HUES64 (cell line): ENCODE measurements at regions not wholly inside any gene's neighbourhood (a gene's known extent, or its start where the extent isn't known, plus 50 kb on each side); places are given as distances from the start of the nearest gene placed in this dataset.

Experiments
- H3K27ac ChIP-seq: 2 replicates; pipeline ENCODE4 v1.7.0; 2013; ENCODE audit warnings: low read depth, low read length, inconsistent platforms
- H3K27me3 ChIP-seq: 2 replicates; pipeline ENCODE4 v1.6.1; 2013; ENCODE audit warnings: mild to moderate bottlenecking, low read length; ENCODE audit not compliant: insufficient read depth
- H3K36me3 ChIP-seq: 2 replicates; pipeline ENCODE4 v1.6.1; 2013; ENCODE audit warnings: mild to moderate bottlenecking, low read length; ENCODE audit not compliant: insufficient read depth
- H3K4me1 ChIP-seq: 2 replicates; pipeline ENCODE4 v1.6.1; 2013; ENCODE audit warnings: mild to moderate bottlenecking, low read length, moderate library complexity; ENCODE audit not compliant: insufficient read depth
- H3K4me3 ChIP-seq: 2 replicates; pipeline ENCODE4 v1.5.1; 2013; ENCODE audit warnings: mild to moderate bottlenecking, low read length, moderate library complexity
- H3K9ac ChIP-seq: 2 replicates; pipeline ENCODE4 v1.6.1; 2013; ENCODE audit warnings: mild to moderate bottlenecking, low read depth, low read length
- H3K9me3 ChIP-seq: 2 replicates; pipeline ENCODE4 v1.6.1; 2013; ENCODE audit warnings: low read depth, low read length; ENCODE audit not compliant: insufficient read depth
- WGBS: fragments of 150-250, 120-280 bp; methylation state at CpG from one replicate; pipeline ENCODE4 v1.1.7; 2013; ENCODE audit warnings: missing lambda C conversion rate; 5-methylcytosine and 5-hydroxymethylcytosine counted together

DNA sequence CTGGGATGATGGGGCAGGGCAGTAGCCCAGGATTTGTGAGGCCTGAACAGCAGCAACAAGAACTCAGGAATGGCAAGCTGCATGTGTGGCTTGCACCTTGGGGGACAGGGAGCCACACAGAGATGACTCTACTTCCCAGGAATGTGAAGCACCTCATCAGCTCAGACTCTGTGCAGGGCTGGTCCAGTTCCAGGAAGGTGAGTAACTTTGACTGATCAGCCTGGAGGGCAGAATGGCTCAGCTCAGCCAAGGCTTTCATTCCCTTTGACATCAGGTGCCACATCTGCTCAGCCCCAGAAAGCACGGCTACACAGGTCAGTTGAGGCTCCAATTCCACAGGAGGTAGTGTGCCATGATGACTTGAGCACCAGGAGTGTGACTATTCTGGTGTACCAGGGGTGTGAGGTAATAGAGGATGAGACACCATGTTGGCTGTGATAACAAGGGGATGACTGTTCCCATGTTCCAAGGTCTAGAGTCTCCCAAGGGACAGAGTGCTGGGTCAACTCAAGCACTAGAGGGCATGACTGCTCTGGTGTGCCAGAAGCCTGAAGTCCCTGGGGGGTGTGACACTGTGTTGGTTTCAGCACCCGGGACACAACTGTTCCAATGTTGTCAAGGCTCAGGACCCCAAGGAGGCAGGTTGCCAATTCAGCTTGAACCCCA is 625.8 kb upstream of the ADGRL2 start:
- no peak overlapping the region for H3K27ac ChIP-seq
- H3K4me1 ChIP-seq, result no peaks in the 10 kb centered on the region
- H3K9ac ChIP-seq, result no peak overlapping the region
- no peaks in the 10 kb centered on the region; the same call in 1 of the 2 replicates for H3K36me3 ChIP-seq
- H3K27me3 ChIP-seq, result no peaks in the 10 kb centered on the region
- H3K4me3 ChIP-seq, result no peak overlapping the region
- peaks cover 28% of the 10 kb centered on the region for H3K9me3 ChIP-seq
- WGBS, result 91% methylated on average over 2 of the region's 2 CpGs

DNA sequence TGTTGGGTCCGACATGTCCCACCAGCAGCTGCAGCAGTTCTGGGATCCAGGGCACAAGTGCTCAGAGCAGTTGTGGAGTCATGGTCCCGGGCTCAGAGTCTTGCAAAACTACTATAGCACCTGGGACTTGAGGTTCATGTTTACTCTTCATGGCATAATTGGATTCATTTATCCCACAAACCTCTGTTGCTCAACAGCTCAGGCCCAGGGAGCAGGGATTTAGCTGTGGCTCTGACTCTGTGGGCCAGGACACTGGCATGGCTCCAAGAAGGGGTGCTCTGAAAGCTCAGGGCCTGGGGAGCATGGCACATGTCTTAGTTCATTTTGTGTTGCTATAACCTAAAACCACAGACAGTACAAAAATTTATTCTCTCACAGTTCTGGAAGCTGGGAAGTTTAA is 626.7 kb upstream of the ADGRL2 start:
- Histone ChIP-seq H3K9me3 (peaks cover 28% of the 10 kb centered on the region), H3K4me1 (no peaks in the 10 kb centered on the region), H3K4me3 (no peak overlapping the region), H3K27me3 (no peaks in the 10 kb centered on the region), H3K36me3 (no peaks in the 10 kb centered on the region; the same call in 1 of the 2 replicates), H3K9ac (no peak overlapping the region), H3K27ac (no peak overlapping the region)
- WGBS, result 96% methylated on average over 2 of the region's 2 CpGs

DNA sequence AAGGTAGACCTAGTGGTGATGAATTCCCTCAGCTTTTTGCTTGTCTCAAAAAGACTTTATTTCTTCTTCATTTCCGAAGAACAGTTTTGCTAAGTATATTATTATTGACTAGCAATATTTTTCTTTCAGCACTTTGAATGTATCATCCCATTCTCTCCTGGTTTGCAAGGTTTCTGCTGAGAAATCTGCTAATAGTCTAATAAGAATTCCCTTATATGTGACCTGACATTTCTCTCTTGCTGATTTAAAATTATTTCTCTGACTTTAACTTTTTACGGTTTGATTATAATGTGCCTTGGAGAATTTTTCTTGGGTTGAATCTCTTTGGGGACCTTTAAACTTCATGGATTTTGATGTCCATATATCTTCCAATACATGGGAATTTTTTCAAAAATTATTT is 628.3 kb upstream of the ADGRL2 start:
- Histone ChIP-seq H3K4me3 (no peak overlapping the region), H3K9me3 (peaks cover 28% of the 10 kb centered on the region), H3K27me3 (no peaks in the 10 kb centered on the region), H3K4me1 (no peaks in the 10 kb centered on the region), H3K9ac (no peak overlapping the region), H3K27ac (no peak overlapping the region), H3K36me3 (no peaks in the 10 kb centered on the region; the same call in 1 of the 2 replicates)
- no CpG with 5 or more reads among the region's 2 CpGs for WGBS

DNA sequence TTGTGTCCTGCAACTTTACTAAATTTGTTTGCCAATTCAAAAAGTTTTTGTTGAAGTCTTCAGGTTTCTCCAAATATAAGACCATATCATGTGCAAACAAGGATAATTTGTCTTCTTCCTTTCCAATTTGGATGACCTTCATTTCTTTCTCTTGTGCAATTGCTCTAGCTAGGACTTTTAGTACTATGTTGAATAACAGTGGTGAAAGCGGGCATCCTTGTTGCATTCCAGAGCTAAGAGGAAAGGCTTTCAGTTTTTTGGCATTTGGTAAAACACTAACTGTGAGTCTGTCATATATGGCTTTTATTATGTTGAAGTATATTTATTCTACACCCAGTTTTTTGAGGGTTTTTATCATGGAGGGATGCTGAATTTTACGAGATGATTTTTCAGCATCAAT is 630.0 kb upstream of the ADGRL2 start:
- Histone ChIP-seq H3K9me3 (peaks cover 28% of the 10 kb centered on the region), H3K4me3 (no peak overlapping the region), H3K27me3 (no peaks in the 10 kb centered on the region), H3K27ac (no peak overlapping the region), H3K36me3 (no peaks in the 10 kb centered on the region; the same call in 1 of the 2 replicates), H3K4me1 (no peaks in the 10 kb centered on the region), H3K9ac (no peak overlapping the region)
- WGBS, result 100% methylated on average over 1 of the region's 2 CpGs

DNA sequence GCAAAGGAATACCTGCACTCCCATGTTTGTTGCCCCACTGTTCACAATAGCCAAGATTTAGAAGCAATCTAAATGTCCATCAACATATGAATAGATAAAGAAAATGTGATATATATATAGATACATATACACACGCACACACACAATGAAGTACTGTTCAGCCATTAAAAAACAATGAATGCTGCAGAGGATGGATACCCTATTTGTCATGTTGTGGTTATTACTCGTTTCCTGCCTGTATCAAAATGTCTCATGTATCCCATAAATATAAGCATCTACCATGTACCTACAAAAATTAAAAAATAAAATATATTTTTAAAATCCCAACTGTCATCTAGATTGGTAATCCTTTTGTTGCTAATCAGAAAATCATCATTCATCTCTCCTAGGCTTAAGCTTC is 634.8 kb upstream of the ADGRL2 start:
- no peak overlapping the region for H3K4me3 ChIP-seq
- 0 out of 2 replicates have a peak, but pooled peaks cover 8% of the 10 kb centered on the region for H3K9me3 ChIP-seq
- no peak overlapping the region for H3K27ac ChIP-seq
- H3K36me3 ChIP-seq, result no peaks in the 10 kb centered on the region
- 100% methylated on average over 1 of the region's 2 CpGs for WGBS
- no peaks in the 10 kb centered on the region for H3K4me1 ChIP-seq
- H3K9ac ChIP-seq, result no peak overlapping the region
- H3K27me3 ChIP-seq, result no peaks in the 10 kb centered on the region

DNA sequence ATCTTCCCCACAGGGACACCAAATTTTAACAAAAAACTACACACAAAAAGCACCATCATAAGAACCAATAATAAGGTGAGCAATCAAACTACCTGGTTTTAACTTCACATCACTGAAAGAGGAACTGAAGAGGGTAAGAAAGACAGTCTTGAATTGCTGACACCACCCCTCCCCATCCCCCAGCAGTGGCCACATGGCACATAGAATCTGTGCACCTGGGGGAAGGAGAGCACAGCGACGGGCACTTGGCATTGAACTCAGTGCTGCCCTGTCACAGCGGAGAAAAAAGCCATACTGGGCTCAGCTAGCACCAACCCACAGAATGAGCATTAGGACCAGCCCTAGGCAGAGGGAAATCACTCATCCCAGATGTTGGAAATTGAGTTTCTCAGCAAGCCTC is 640.0 kb upstream of the ADGRL2 start:
- Histone ChIP-seq H3K27me3 (no peaks in the 10 kb centered on the region), H3K36me3 (no peaks in the 10 kb centered on the region), H3K4me3 (no peak overlapping the region), H3K9ac (no peak overlapping the region), H3K4me1 (peaks cover 23% of the 10 kb centered on the region), H3K9me3 (0 out of 2 replicates have a peak, but pooled peaks cover 3% of the 10 kb centered on the region), H3K27ac (no peak overlapping the region)
- 100% methylated on average over 3 of the region's 3 CpGs for WGBS

DNA sequence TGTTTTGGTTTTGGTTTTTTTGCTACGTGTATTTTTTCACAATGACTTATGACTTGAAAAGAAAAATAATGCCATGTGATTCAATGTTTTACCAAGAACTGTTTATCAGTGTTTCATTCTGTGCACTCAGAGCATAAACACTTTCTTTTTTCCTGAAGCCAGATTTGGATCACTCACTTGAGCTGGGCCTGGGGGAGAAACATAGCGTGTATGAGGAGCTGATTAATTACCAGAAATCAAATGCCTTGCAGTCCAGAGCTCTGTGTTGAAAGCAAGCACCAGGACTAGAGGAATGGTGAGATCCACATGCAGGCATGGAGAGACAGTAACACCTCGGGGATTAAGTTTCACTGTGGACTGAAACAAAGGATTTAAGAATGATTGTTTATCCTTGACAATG is 642.1 kb upstream of the ADGRL2 start:
- no peaks in the 10 kb centered on the region for H3K36me3 ChIP-seq
- 88% methylated on average over 3 of the region's 3 CpGs for WGBS
- no peak overlapping the region for H3K4me3 ChIP-seq
- peaks cover 23% of the 10 kb centered on the region for H3K4me1 ChIP-seq
- no peaks in the 10 kb centered on the region for H3K27me3 ChIP-seq
- no peaks in the 10 kb centered on the region for H3K9me3 ChIP-seq
- no peak overlapping the region for H3K27ac ChIP-seq
- no peak overlapping the region for H3K9ac ChIP-seq

DNA sequence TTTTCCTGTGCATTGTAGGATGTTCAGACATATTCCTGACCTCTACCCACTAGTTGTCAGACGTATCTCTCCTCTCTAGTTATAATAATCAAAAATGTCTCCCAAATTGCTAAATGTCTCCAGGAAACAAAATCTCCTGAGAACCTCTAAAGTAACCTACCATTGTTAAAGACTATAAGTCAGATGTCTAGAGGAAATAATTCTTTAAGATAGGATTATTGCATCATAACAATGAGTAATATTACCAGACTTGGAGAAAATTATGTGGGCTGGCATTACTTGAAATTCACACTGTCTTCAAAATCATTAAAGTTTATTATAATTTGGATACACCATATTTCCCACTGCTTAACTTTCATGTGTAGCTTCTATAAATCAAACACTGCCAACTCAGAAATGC is 643.0 kb upstream of the ADGRL2 start:
- 91% methylated on average over 1 of the region's 1 CpG for WGBS
- no peak overlapping the region for H3K27ac ChIP-seq
- H3K4me3 ChIP-seq, result no peak overlapping the region
- H3K27me3 ChIP-seq, result no peaks in the 10 kb centered on the region
- no peak overlapping the region for H3K9ac ChIP-seq
- H3K36me3 ChIP-seq, result no peaks in the 10 kb centered on the region
- H3K9me3 ChIP-seq, result no peaks in the 10 kb centered on the region
- H3K4me1 ChIP-seq, result peaks cover 23% of the 10 kb centered on the region

DNA sequence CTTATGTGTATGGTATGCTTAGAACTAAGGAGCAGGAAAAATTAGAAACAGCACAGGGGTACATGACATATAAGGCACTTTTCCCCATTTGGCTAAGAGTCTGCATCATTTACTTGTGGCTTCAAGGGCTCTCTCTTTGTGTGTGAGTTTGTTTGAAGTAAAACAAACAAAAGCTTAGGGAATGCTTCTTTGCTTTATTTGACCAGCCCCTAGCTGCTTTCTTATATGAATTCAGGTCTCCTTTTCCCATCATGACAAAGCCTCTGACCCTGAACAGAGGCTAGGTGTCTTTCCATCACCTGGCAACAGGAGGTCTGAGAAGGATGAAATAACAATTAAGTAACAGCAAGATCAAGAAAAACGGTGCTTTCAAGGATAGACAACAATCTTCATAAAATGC is 643.8 kb upstream of the ADGRL2 start:
- no peak overlapping the region for H3K27ac ChIP-seq

DNA sequence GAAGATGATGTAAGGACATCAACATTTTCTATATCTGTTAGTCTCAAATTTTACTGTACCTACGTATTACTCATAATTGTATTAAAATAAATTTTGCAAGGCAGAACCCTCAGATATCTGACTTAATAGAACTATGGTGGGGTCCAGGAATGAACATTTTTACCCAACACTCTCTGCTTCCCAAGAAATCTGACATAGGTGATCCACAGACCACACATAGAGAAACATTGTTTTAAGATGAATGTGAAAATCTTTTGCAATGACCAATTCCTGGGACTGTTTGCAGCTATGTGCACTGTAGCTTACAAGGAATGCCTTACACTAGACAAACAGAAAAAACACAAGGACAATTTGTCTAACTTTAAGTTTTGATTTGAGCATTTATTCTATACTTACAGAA is 645.6 kb upstream of the ADGRL2 start:
- Histone ChIP-seq H3K4me3 (no peak overlapping the region), H3K27me3 (no peaks in the 10 kb centered on the region), H3K36me3 (no peaks in the 10 kb centered on the region), H3K27ac (no peak overlapping the region), H3K4me1 (peaks cover 23% of the 10 kb centered on the region), H3K9ac (no peak overlapping the region), H3K9me3 (no peaks in the 10 kb centered on the region)
- no CpG with 5 or more reads among the region's 1 CpG for WGBS

More for the DNA sequence above, 643.8 kb upstream of the ADGRL2 start:
- Histone ChIP-seq H3K9me3 (no peaks in the 10 kb centered on the region), H3K4me1 (peaks cover 23% of the 10 kb centered on the region), H3K36me3 (no peaks in the 10 kb centered on the region), H3K9ac (no peak overlapping the region), H3K4me3 (no peak overlapping the region), H3K27me3 (no peaks in the 10 kb centered on the region)
- 73% methylated on average over 1 of the region's 1 CpG for WGBS

DNA sequence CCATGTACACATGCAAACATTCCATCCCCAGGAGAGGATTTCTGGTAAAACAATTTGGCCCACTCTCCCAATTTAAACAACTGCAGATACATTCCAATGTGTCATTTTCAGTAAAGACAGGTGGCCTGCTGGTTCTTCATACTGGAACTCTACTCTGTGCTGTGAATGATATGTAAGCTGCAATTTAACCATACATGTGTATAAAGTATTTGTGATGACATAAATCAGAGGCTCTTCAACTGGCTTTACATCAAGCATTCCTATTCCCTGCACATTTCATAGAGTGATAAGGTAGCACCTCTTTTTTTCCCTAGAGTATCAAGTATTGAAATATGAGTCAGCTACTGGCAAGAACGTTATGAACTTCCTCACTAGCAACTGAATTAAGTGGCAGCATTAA is 649.5 kb upstream of the ADGRL2 start:
- Histone ChIP-seq H3K9ac (no peak overlapping the region), H3K36me3 (no peaks in the 10 kb centered on the region), H3K4me1 (0 out of 2 replicates have a peak, but pooled peaks cover under 1% of the 10 kb centered on the region), H3K4me3 (no peak overlapping the region), H3K27ac (no peak overlapping the region), H3K9me3 (no peaks in the 10 kb centered on the region), H3K27me3 (no peaks in the 10 kb centered on the region)
- 89% methylated on average over 1 of the region's 1 CpG for WGBS
